DOHH2 (cell line): ENCODE measurements at regions not wholly inside any gene's neighbourhood (a gene's known extent, or its start where the extent isn't known, plus 50 kb on each side); places are given as distances from the start of the nearest gene placed in this dataset.

Experiments used
- EZH2phosphoT487 ChIP-seq: fragments of 200-600 bp; sonication (generic); IDR thresholded peaks from 2 replicates; pipeline ENCODE4 v1.6.1; 2017; ENCODE audit warnings: borderline replicate concordance, mild to moderate bottlenecking, antibody characterized with exemption, low read length, moderate library complexity, mixed read lengths
- TF ChIP-seq, protein P1 (sequence below): fragments of 200-600 bp; sonication (generic); IDR thresholded peaks from one replicate; pipeline ENCODE4 v1.5.1; 2014; ENCODE audit warnings: antibody characterized with exemption, mild to moderate bottlenecking, low read depth, low read length; ENCODE audit not compliant: poor library complexity, severe bottlenecking

- TF ChIP-seq, protein P1, sequence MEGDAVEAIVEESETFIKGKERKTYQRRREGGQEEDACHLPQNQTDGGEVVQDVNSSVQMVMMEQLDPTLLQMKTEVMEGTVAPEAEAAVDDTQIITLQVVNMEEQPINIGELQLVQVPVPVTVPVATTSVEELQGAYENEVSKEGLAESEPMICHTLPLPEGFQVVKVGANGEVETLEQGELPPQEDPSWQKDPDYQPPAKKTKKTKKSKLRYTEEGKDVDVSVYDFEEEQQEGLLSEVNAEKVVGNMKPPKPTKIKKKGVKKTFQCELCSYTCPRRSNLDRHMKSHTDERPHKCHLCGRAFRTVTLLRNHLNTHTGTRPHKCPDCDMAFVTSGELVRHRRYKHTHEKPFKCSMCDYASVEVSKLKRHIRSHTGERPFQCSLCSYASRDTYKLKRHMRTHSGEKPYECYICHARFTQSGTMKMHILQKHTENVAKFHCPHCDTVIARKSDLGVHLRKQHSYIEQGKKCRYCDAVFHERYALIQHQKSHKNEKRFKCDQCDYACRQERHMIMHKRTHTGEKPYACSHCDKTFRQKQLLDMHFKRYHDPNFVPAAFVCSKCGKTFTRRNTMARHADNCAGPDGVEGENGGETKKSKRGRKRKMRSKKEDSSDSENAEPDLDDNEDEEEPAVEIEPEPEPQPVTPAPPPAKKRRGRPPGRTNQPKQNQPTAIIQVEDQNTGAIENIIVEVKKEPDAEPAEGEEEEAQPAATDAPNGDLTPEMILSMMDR, result no peak
- TF ChIP-seq EZH2phosphoT487, result no peak
These were observed 180.3 kb downstream of the ANKRD60 start for GRCh38 chr20:58048096-58048702.
